Fibroblast of lung (primary cell): ENCODE measurements at regions not wholly inside any gene's neighbourhood (a gene's known extent, or its start where the extent isn't known, plus 50 kb on each side); places are given as distances from the start of the nearest gene placed in this dataset.

Source experiments
- CTCF ChIP-seq, 2 donors: IDR thresholded peaks in 1 of 2; conservative IDR thresholded peaks in 1 of 2; 1 replicate in 1 of 2; 2 replicates in 1 of 2; pipeline ENCODE4 v1.5.1; 2011 to 2012; ENCODE audit warnings: low read length in 2 of 2, control low read depth in 1 of 2, inconsistent platforms in 1 of 2, low read depth in 1 of 2, mild to moderate bottlenecking in 1 of 2
- EZH2 ChIP-seq: IDR thresholded peaks from 2 replicates; pipeline ENCODE4 v1.5.1; 2012; ENCODE audit warnings: low read length, control low read depth, mild to moderate bottlenecking; ENCODE audit errors: missing control alignments

GRCh38 chr10:106107706-106108105 lies 1056.8 kb downstream of the SORCS1 start:
- TF ChIP-seq CTCF (conservative IDR thresholded peaks at IDR 0.05 in 1 of 2, IDR thresholded peaks at IDR 0.05 in 1 of 2; ENCODE audit: low read depth in 1 of 2, low read length in 2 of 2) (no peak), EZH2 (no peak)
